ENCODE measurements at regions not wholly inside any gene's neighbourhood (a gene's known extent, or its start where the extent isn't known, plus 50 kb on each side); places are given as distances from the start of the nearest gene placed in this dataset.

GRCh38 chr1:65048335-65048734 lies 82.0 kb upstream of the JAK1 start:
- Histone ChIP-seq H3K27me3 (ENCODE audit: insufficient read depth in 3 of 3, low read length in 2 of 3) (no peaks in the 10 kb centered on the region), H3K9me3 (no peaks in the 10 kb centered on the region), H3K36me3 (ENCODE audit: insufficient read depth in 1 of 2, low read depth in 1 of 2) (peaks cover 0 to 11% of the 10 kb centered on the region in 2 donors), H3K27ac (no peak overlapping the region), H3K4me3 (no peak overlapping the region), H3K4me1 (no peaks in the 10 kb centered on the region)
- 52 to 68% (median 55%) methylated on average over 6 of the region's 6 CpGs for WGBS, 3 donors
- DNase-seq (no peak), ATAC-seq (no peak)
- no peak for TF ChIP-seq CTCF (IDR thresholded peaks at IDR 0.05)
- intact Hi-C loops (cut with DNase I) = loop anchor here in 1 of 2 donors (5.0 kb wide), 1 partner anchor 36 kb away; no protein-coding TSS in a partner anchor

GRCh38 chr1:65049941-65050713 lies 83.8 kb upstream of the JAK1 start:
- Histone ChIP-seq H3K36me3 (ENCODE audit: insufficient read depth in 1 of 2, low read depth in 1 of 2) (peaks cover 0 to 29% of the 10 kb centered on the region in 2 donors), H3K27ac (no peak overlapping the region), H3K27me3 (ENCODE audit: insufficient read depth in 3 of 3, low read length in 2 of 3) (no peaks in the 10 kb centered on the region), H3K4me1 (no peaks in the 10 kb centered on the region), H3K4me3 (no peak overlapping the region), H3K9me3 (no peaks in the 10 kb centered on the region)
- WGBS, 3 donors = 78 to 87% (median 83%) methylated on average over 5 of the region's 5 CpGs
- intact Hi-C loops (cut with DNase I) = loop anchor here in 1 of 2 donors (5.0 kb wide), 1 partner anchor 38 kb away; no protein-coding TSS in a partner anchor
- DNase-seq (no peak), ATAC-seq (no peak)
- no peak for TF ChIP-seq CTCF (IDR thresholded peaks at IDR 0.05)

- H3K27me3 ChIP-seq (ENCODE audit: insufficient read depth in 3 of 3, low read length in 2 of 3) = no peaks in the 10 kb centered on the region
- H3K36me3 ChIP-seq (ENCODE audit: insufficient read depth in 1 of 2, low read depth in 1 of 2) = peaks cover 0 to 35% of the 10 kb centered on the region in 2 donors
- intact Hi-C loops (cut with DNase I) = no loop called here
- no peaks in the 10 kb centered on the region for H3K9me3 ChIP-seq
- 94 to 99% (median 97%) methylated on average over 2 of the region's 2 CpGs for WGBS, 3 donors
- no peak overlapping the region for H3K27ac ChIP-seq
- DNase-seq (no peak), ATAC-seq (no peak)
- H3K4me3 ChIP-seq = no peak overlapping the region
- TF ChIP-seq CTCF (IDR thresholded peaks at IDR 0.05) = no peak
- H3K4me1 ChIP-seq = peaks cover 4% of the 10 kb centered on the region
Measured at GRCh38 chr1:65050735-65051134, 84.4 kb upstream of the JAK1 start.

- no peak overlapping the region for H3K4me3 ChIP-seq
- WGBS, 3 donors = 80 to 94% (median 84%) methylated on average over 3 of the region's 3 CpGs
- H3K27ac ChIP-seq = no peak overlapping the region
- no peak for ATAC-seq
- intact Hi-C loops (cut with DNase I) = no loop called here
- no peaks in the 10 kb centered on the region for H3K9me3 ChIP-seq
- no peak for TF ChIP-seq CTCF (IDR thresholded peaks at IDR 0.05)
- H3K27me3 ChIP-seq (ENCODE audit: insufficient read depth in 3 of 3, low read length in 2 of 3) = no peaks in the 10 kb centered on the region
- H3K36me3 ChIP-seq (ENCODE audit: insufficient read depth in 1 of 2, low read depth in 1 of 2) = peaks cover 0 to 61% of the 10 kb centered on the region in 2 donors
- no peak for DNase-seq
- H3K4me1 ChIP-seq = peaks cover 42% of the 10 kb centered on the region
Measured at GRCh38 chr1:65054481-65054880, 88.1 kb upstream of the JAK1 start.

Measured in psoas muscle (tissue), 7 donors.